Neuron (in vitro differentiated cells): ENCODE measurements at regions not wholly inside any gene's neighbourhood (a gene's known extent, or its start where the extent isn't known, plus 50 kb on each side); places are given as distances from the start of the nearest gene placed in this dataset.

Source experiments
- H2AFZ ChIP-seq: one replicate; pipeline ENCODE4 v1.6.1; 2013; ENCODE audit warnings: low read depth, mild to moderate bottlenecking, inconsistent platforms, low read length, moderate library complexity
- H3K27me3 ChIP-seq: one replicate; pipeline ENCODE4 v1.6.1; 2013; ENCODE audit warnings: low read length; ENCODE audit not compliant: insufficient read depth
- H3K36me3 ChIP-seq: one replicate; pipeline ENCODE4 v1.6.1; 2013; ENCODE audit warnings: low read length; ENCODE audit not compliant: insufficient read depth
- H3K4me1 ChIP-seq: one replicate; pipeline ENCODE4 v1.6.1; 2013; ENCODE audit warnings: low read length; ENCODE audit not compliant: insufficient read depth
- H3K4me3 ChIP-seq: 2 replicates; pipeline ENCODE4 v1.5.1; 2013; ENCODE audit warnings: mild to moderate bottlenecking, low read length, moderate library complexity
- H3K9me3 ChIP-seq: one replicate; pipeline ENCODE4 v1.6.1; 2013; ENCODE audit warnings: low read length

DNA sequence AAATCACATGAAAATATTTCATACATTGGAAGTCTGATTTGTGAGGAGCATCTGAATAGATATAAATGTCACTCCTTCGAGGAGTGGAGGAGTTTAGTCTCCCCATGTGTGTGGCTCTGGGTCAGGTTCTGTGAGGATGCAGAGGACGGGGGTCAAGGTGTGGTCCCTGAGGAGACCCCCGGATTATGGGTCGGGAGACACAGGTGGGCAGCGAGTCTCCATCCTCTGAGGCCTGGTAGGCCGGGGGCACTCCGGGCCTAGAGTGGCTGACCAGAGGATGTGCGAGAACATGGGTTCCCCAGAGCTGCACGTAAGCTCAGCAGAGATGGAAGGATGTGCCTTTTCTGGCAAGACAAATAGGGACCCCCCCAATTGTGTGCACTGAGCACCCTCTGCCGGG, 93.4 kb upstream of the TCERG1L start:
- no peak overlapping the region for H3K4me3 ChIP-seq
- H3K36me3 ChIP-seq, result no peaks in the 10 kb centered on the region
- peaks cover 5% of the 10 kb centered on the region for H3K27me3 ChIP-seq
- no peak overlapping the region for H2AFZ ChIP-seq
- no peaks in the 10 kb centered on the region for H3K9me3 ChIP-seq
- no peaks in the 10 kb centered on the region for H3K4me1 ChIP-seq

DNA sequence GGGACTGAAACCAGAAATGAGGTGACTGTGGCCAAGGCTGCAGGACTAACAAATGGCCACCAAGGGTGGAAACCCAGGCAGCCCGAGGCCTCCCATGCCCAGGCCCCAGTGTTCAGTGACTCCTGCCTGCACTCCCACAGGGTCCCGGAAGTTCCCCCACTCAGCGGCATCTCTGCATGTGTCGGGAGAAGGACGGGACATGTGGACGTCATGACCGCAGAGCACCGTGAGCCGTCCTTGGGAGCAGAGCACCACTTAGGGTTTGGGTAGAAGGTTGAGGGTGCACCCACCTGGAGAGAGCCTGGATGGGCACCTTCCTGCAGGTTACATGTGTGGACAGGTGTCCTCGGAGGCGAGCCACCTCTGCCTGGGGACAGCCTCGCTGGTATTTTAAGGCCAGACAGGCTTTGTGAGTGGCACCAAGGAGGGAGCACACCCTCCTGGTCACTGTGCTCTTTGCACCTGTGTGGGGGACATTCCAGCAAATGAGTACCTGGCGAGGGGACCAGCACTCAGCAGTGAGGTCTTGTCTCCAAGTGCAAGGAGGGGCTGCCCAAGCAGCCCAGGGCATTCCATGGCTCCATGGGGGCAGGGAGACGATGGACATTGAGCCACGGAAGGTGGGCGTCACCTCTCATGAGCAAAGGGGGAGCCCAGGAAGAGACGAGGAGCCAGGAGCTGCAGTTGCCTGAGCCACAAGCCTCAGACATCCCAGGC, 95.3 kb upstream of the TCERG1L start:
- no peak overlapping the region for H3K4me3 ChIP-seq
- no peaks in the 10 kb centered on the region for H3K9me3 ChIP-seq
- H2AFZ ChIP-seq, result no peak overlapping the region
- H3K36me3 ChIP-seq, result no peaks in the 10 kb centered on the region
- H3K4me1 ChIP-seq, result no peaks in the 10 kb centered on the region
- peaks cover 5% of the 10 kb centered on the region for H3K27me3 ChIP-seq

DNA sequence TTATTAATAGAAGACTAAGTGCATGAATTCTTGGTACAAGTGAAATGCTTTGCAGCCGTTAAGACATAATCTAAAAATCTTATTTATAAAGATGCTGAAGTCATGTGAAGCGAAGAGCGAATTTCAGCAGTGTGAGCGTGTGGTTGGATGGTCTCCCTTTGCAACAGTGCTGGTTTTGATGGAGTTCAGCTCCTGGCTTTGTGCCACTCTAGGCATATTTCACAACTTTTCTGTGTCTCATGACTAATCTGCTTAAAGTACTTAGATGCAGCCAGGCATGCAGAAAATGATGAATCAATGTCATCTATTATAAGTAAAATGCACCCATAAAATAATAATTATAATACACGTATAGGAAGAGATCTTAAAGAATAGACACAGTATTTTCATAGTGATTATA, 107.2 kb upstream of the TCERG1L start:
- no peak overlapping the region for H2AFZ ChIP-seq
- H3K36me3 ChIP-seq, result no peaks in the 10 kb centered on the region
- H3K27me3 ChIP-seq, result no peaks in the 10 kb centered on the region
- no peaks in the 10 kb centered on the region for H3K4me1 ChIP-seq
- H3K4me3 ChIP-seq, result no peak overlapping the region
- H3K9me3 ChIP-seq, result no peaks in the 10 kb centered on the region

DNA sequence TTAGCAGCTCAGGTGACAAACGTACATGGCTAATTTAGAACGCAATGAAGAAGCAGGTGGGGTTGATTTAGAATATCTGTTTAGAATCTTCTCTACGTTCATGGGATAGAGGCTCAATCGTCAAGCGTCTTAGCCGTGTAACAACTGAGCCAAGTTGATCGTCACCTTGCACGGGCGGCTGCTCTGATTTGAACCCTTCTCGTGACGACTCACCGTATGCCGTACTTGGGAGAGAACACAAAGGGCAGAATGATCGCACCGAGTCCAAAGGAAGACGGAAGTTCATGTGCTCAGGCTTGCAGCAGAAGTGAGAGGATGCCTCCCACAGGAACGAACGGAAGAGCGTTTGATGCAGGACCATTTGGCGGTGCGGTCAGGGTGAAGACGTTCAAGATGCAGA, 108.3 kb upstream of the TCERG1L start:
- H3K36me3 ChIP-seq, result no peaks in the 10 kb centered on the region
- no peaks in the 10 kb centered on the region for H3K9me3 ChIP-seq
- no peaks in the 10 kb centered on the region for H3K4me1 ChIP-seq
- no peak overlapping the region for H2AFZ ChIP-seq
- no peak overlapping the region for H3K4me3 ChIP-seq
- no peaks in the 10 kb centered on the region for H3K27me3 ChIP-seq

DNA sequence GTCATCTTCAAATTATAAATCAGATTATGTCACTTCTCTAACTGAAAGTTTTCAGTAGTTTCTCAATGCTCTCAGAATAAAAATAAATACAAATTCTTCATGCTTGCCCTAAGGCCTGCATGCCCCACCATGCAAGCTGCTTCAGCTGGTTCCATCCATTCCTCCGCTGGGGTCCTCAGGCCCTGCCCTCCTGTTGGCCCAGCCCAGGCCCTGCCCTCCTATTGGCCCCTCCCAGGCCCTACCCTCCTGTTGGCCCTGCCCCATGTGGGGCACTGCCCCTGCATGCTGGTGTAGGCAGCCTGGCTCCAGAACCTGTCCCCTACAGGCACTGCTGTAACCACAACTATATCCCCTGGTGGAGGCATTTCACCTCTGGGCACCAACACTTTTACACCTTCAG, 109.3 kb upstream of the TCERG1L start:
- H3K4me1 ChIP-seq, result no peaks in the 10 kb centered on the region
- H3K4me3 ChIP-seq, result no peak overlapping the region
- H3K9me3 ChIP-seq, result no peaks in the 10 kb centered on the region
- no peaks in the 10 kb centered on the region for H3K27me3 ChIP-seq
- no peak overlapping the region for H2AFZ ChIP-seq
- H3K36me3 ChIP-seq, result no peaks in the 10 kb centered on the region

DNA sequence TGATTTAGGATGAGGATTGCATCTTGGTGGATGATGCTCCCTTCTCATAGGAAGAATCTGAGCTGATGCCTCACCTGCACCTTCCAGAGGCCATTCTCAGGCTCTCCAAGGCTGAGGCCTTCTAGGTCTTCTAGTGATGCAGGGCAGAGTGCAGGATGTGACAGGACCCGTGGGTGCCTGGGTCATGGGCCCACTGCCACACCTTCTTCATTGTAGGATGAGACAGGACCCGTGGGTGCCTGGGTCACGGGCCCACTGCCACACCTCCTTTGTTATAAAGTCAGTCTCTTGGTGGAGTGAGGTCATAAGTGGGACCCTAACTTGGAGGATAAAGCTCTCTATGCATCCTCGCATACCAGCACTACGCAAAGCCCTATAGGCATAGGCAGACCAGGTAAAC, 109.9 kb upstream of the TCERG1L start:
- no peak overlapping the region for H2AFZ ChIP-seq
- H3K4me3 ChIP-seq, result no peak overlapping the region
- H3K9me3 ChIP-seq, result no peaks in the 10 kb centered on the region
- no peaks in the 10 kb centered on the region for H3K4me1 ChIP-seq
- no peaks in the 10 kb centered on the region for H3K27me3 ChIP-seq
- no peaks in the 10 kb centered on the region for H3K36me3 ChIP-seq

DNA sequence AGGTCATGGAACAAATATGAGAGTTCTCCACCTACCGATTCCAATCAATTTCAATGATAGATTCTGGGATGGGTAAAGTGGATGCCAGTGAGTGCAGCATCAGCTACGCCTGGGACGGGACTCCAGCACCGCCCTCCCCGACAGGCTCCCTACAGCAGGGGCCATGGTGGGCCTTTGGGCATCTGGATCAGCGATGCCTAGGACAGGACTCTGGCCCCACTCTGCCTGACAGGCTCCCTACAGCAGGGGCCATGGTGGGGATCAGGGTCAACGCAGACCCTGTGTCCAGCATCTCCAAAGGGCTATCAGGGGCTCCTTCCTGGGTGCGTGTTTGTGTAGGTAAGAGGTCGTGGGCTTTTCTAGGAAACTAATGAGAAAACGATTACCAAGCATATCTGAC, 111.2 kb upstream of the TCERG1L start:
- no peak overlapping the region for H2AFZ ChIP-seq
- H3K4me1 ChIP-seq, result no peaks in the 10 kb centered on the region
- H3K4me3 ChIP-seq, result no peak overlapping the region
- no peaks in the 10 kb centered on the region for H3K36me3 ChIP-seq
- H3K9me3 ChIP-seq, result no peaks in the 10 kb centered on the region
- no peaks in the 10 kb centered on the region for H3K27me3 ChIP-seq

DNA sequence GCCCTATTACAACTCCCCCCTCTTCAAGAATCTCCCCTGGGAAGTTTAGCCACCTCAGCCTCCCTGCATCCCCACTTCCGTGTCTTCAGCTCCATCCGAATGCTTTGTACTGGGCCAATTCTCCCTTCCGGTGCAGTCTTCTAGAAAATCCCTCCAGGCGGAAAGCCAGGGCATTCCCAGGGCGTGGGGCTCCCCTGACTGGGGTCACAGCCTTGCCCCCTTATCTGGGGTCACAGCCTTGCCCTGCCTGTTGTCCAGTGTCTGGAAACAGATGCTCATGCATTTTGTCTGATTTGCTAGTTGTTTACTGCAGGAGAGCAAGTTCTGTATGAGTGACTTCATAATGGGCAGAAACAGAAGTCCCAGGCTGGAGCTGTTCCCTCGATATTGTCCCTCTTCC, 112.5 kb upstream of the TCERG1L start:
- Histone ChIP-seq H3K4me1 (no peaks in the 10 kb centered on the region), H3K27me3 (no peaks in the 10 kb centered on the region), H3K9me3 (no peaks in the 10 kb centered on the region), H2AFZ (no peak overlapping the region), H3K4me3 (no peak overlapping the region), H3K36me3 (no peaks in the 10 kb centered on the region)

DNA sequence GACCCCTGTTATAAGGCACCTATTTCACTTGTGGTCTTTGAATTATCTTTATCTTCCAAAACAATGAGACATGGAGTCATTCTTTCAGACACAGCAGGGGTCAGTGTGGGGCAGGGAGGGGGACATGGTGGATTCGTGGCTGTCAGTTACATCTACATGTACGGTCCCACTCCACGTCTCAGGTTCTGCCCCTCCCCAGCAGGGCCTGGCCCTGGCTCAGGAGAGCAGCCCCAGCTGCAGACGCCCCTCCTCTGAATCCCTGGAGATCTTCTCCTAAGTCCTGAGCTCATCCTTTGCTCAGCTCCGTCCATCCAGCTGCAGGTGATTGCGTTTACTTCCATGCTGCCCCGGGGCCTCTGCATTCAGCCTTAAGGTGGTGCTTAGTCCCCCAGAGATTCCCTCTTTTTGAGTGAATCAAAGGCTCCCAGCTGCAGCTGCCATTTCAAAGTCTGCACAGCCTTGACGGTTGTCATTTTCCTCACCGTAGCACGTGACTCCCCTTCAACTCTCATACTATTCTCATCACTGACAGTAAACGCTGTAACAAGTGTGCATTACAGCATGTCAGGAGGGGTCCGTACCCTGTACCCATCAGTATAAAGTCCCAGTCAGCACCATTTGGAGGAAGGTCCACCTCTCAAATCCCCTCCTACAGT, 113.4 kb upstream of the TCERG1L start:
- H3K4me1 ChIP-seq, result no peaks in the 10 kb centered on the region
- H3K36me3 ChIP-seq, result no peaks in the 10 kb centered on the region
- H2AFZ ChIP-seq, result no peak overlapping the region
- H3K9me3 ChIP-seq, result no peaks in the 10 kb centered on the region
- no peaks in the 10 kb centered on the region for H3K27me3 ChIP-seq
- H3K4me3 ChIP-seq, result no peak overlapping the region

DNA sequence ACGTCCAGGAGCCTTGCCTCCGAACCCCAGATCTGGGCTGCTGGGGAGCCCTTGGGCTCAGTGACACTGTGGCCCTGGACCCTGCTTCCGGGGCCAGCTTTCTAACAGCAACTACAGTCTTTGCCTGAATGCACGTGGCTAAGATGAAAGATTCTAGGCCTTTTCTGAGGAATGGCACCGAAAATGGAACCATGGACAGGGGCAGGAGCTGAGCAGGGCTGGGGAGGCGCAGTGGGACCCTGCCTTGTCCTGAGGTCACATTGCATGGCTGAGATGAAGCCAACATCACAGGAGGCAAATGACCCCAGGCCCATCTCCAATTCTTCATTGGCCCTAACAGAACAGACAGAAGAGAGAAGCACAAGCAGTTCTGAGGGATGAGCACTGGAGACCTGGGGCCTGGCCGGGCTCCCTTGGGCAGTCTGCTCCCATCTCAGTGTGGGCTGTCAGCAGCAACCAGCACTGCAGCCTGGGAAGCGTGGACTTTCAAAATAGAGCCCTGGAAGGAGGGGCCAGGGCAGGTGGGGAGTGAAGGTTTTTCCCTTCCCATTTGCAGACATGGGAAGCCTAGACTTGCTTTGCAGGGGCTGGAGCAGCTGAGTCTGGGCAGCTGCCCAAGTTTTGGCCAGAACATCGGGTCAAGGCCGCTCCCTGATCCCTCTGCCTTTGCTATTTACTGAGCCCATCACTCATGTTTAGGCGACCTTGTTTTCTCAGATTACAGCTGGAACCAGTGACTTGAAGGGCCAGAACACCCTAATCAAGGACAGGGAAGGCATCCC, 114.4 kb upstream of the TCERG1L start:
- Histone ChIP-seq H3K4me3 (no peak overlapping the region), H3K36me3 (no peaks in the 10 kb centered on the region), H2AFZ (no peak overlapping the region), H3K4me1 (no peaks in the 10 kb centered on the region), H3K27me3 (no peaks in the 10 kb centered on the region), H3K9me3 (no peaks in the 10 kb centered on the region)

DNA sequence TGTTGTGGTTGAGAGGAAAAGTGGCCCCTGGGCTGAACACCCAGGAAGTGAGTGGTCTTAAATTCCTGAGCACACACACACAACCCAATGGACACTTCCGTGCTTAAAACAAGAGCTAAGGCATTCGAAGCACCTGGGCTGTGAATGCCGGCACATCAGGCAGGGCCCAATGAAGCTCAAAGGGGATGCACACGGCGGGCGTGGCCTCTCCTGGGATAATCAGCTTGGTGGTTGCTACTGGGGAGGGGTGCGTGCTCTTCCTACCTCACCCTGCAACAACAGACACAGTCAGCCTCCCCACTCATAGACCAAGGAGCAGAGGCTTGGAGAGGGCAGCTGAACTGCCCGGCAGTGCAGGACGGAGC, 115.0 kb upstream of the TCERG1L start:
- Histone ChIP-seq H3K4me3 (no peak overlapping the region), H3K27me3 (peaks cover 2% of the 10 kb centered on the region), H2AFZ (no peak overlapping the region), H3K9me3 (no peaks in the 10 kb centered on the region), H3K36me3 (no peaks in the 10 kb centered on the region), H3K4me1 (no peaks in the 10 kb centered on the region)

DNA sequence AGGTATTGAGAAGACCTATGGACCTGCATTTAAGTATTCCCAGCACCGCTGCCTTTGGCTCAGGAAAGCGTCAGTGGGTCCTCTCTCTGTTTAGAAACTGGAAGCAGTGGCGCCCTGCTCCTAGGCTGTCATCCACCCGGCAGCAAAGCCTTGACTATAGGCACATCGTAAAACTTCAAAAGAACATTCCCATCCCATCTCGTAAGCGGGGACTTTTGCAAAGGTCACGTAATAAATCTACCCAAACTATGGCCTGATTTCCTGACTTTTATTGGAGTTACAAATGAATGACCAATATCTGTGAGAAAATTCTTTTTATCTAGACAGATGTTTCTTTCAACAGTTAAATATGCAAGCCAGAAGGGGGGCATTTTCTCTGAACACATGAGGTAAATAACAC, 115.8 kb upstream of the TCERG1L start:
- H2AFZ ChIP-seq, result no peak overlapping the region
- H3K4me1 ChIP-seq, result no peaks in the 10 kb centered on the region
- no peaks in the 10 kb centered on the region for H3K9me3 ChIP-seq
- no peak overlapping the region for H3K4me3 ChIP-seq
- H3K27me3 ChIP-seq, result peaks cover 2% of the 10 kb centered on the region
- no peaks in the 10 kb centered on the region for H3K36me3 ChIP-seq

DNA sequence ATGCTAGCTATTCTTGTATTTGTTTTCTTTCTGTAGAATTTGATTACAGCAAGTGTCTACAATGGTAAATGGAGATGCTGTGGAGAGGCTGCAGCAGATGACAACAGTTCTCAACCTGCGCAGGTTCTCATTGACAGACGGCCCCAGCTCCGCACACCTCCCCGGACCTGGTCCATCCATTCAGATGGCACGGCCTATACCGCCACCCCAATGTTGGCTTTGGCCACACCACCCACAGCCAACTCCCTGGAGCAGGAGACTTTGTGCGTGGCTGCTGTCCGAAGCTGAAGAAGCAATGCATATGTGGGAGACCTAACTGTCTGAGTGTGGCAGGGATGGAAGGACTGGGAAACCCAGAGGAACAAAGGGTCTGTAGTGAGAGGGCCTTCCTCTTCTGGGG, 116.4 kb upstream of the TCERG1L start:
- Histone ChIP-seq H3K27me3 (peaks cover 2% of the 10 kb centered on the region), H3K9me3 (no peaks in the 10 kb centered on the region), H3K36me3 (no peaks in the 10 kb centered on the region), H3K4me1 (no peaks in the 10 kb centered on the region), H2AFZ (no peak overlapping the region), H3K4me3 (no peak overlapping the region)
